ENCODE measurements at regions not wholly inside any gene's neighbourhood (a gene's known extent, or its start where the extent isn't known, plus 50 kb on each side); places are given as distances from the start of the nearest gene placed in this dataset.

DNA sequence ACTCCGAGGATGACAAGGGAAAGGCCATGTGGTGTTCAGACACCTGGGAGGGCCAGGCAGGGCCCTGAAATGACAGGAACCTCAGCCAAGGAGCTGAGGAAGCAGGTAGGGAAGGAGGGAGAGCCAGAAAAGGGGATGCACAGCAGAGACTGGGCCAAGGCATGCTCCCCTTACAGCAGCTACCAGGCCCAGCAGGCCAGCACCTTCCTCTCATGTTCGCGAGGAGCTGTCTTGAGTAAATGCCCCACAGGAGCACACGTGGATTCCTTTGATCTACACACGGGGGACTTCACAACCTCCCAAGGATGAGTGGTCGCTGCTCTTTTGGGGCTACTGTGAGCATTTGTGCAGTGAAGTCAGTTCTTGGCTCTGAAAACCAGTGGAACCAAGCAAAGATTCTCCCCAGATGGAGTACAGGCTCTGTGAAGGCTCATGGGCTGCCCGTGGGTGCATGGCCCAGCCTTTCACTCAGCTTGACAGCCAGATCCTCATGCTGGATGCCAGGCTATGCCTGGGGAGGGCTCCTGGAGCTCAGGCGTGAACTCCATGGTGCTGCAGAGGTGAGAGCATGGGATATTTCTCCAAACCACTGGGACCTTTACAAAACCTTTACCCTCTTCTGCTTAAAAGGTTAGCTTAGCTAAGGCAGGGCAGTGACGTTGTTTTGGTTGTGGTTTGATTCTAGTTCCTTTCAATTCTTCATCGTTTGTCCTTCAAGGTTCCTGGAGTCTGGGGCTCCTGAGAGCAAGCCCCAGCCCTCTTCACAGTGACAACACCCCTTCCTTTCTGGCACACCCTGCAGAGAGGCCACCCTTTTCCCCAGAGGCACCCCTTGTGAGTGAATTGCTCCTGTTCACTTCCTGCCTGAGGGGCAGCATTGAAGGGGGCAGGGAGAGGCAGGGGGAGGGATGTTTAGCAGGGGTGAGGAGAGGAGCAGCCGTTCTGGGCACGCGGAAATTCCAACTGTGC lies 74.2 kb upstream of the ZPBP start:
- no peaks in the 10 kb centered on the region; the same call in 1 of the 2 replicates for H3K27me3 Mint-ChIP-seq (ENCODE audit: low read depth)
- H3K4me3 Mint-ChIP-seq: no peak overlapping the region
- no peaks in the 10 kb centered on the region for H3K9me3 Mint-ChIP-seq
- TF ChIP-seq FOXP4 (CRISPR knock-in tag; IDR thresholded peaks at IDR 0.05): no peak
- TF ChIP-seq, protein P1, sequence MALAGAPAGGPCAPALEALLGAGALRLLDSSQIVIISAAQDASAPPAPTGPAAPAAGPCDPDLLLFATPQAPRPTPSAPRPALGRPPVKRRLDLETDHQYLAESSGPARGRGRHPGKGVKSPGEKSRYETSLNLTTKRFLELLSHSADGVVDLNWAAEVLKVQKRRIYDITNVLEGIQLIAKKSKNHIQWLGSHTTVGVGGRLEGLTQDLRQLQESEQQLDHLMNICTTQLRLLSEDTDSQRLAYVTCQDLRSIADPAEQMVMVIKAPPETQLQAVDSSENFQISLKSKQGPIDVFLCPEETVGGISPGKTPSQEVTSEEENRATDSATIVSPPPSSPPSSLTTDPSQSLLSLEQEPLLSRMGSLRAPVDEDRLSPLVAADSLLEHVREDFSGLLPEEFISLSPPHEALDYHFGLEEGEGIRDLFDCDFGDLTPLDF (CRISPR knock-in tag; IDR thresholded peaks at IDR 0.05): no peak
- no peak for TF ChIP-seq HMGA2 (CRISPR knock-in tag; IDR thresholded peaks at IDR 0.05)
- H3K27ac Mint-ChIP-seq: no peak overlapping the region
- ATAC-seq (peak; percentile 24), DNase-seq (ENCODE audit: low spot score) (no peak)
- H3K36me3 Mint-ChIP-seq: no peaks in the 10 kb centered on the region
- POLR2A ChIA-PET: no interaction called here
- CTCF ChIA-PET: interaction anchor here (0.5 kb wide), 1 partner anchor 175 kb away, joined by 3 read pairs; no protein-coding TSS in a partner anchor
- no peaks in the 10 kb centered on the region for H3K4me1 Mint-ChIP-seq

- DNase-seq (ENCODE audit: low spot score) (no peak), ATAC-seq (no peak)
- H3K9me3 Mint-ChIP-seq: no peaks in the 10 kb centered on the region
- CTCF ChIA-PET: no interaction called here
- H3K4me1 Mint-ChIP-seq: no peaks in the 10 kb centered on the region
- no peaks in the 10 kb centered on the region for H3K36me3 Mint-ChIP-seq
- POLR2A ChIA-PET: no interaction called here
- no peak overlapping the region for H3K27ac Mint-ChIP-seq
- H3K4me3 Mint-ChIP-seq: no peak overlapping the region
- H3K27me3 Mint-ChIP-seq (ENCODE audit: low read depth): no peaks in the 10 kb centered on the region; the same call in 1 of the 2 replicates
- no peak for TF ChIP-seq STAT6 (CRISPR knock-in tag; conservative IDR thresholded peaks at IDR 0.05; ENCODE audit: low read depth)
- no peak for TF ChIP-seq FOXP4 (CRISPR knock-in tag; IDR thresholded peaks at IDR 0.05)
- no peak for TF ChIP-seq E2F5 (CRISPR knock-in tag; IDR thresholded peaks at IDR 0.05)
- TF ChIP-seq ERG (CRISPR knock-in tag; IDR thresholded peaks at IDR 0.05): no peak
- no peak for TF ChIP-seq ZNF423 (CRISPR knock-in tag; IDR thresholded peaks at IDR 0.05)
- TF ChIP-seq ZBTB21 (CRISPR knock-in tag; IDR thresholded peaks at IDR 0.05; ENCODE audit: borderline replicate concordance): no peak
- no peak for TF ChIP-seq ZNF263 (CRISPR knock-in tag; IDR thresholded peaks at IDR 0.05; ENCODE audit: low read depth)
- TF ChIP-seq CREB1 (CRISPR knock-in tag; IDR thresholded peaks at IDR 0.05): no peak
- no peak for TF ChIP-seq SOX15 (CRISPR knock-in tag; IDR thresholded peaks at IDR 0.05)
- TF ChIP-seq ATF1 (CRISPR knock-in tag; IDR thresholded peaks at IDR 0.05): no peak
- TF ChIP-seq, protein P2, sequence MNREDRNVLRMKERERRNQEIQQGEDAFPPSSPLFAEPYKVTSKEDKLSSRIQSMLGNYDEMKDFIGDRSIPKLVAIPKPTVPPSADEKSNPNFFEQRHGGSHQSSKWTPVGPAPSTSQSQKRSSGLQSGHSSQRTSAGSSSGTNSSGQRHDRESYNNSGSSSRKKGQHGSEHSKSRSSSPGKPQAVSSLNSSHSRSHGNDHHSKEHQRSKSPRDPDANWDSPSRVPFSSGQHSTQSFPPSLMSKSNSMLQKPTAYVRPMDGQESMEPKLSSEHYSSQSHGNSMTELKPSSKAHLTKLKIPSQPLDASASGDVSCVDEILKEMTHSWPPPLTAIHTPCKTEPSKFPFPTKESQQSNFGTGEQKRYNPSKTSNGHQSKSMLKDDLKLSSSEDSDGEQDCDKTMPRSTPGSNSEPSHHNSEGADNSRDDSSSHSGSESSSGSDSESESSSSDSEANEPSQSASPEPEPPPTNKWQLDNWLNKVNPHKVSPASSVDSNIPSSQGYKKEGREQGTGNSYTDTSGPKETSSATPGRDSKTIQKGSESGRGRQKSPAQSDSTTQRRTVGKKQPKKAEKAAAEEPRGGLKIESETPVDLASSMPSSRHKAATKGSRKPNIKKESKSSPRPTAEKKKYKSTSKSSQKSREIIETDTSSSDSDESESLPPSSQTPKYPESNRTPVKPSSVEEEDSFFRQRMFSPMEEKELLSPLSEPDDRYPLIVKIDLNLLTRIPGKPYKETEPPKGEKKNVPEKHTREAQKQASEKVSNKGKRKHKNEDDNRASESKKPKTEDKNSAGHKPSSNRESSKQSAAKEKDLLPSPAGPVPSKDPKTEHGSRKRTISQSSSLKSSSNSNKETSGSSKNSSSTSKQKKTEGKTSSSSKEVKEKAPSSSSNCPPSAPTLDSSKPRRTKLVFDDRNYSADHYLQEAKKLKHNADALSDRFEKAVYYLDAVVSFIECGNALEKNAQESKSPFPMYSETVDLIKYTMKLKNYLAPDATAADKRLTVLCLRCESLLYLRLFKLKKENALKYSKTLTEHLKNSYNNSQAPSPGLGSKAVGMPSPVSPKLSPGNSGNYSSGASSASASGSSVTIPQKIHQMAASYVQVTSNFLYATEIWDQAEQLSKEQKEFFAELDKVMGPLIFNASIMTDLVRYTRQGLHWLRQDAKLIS (CRISPR knock-in tag; IDR thresholded peaks at IDR 0.05; ENCODE audit: borderline replicate concordance): no peak
- no peak for TF ChIP-seq GTF2I (CRISPR knock-in tag; conservative IDR thresholded peaks at IDR 0.05)
- TF ChIP-seq, protein P3, sequence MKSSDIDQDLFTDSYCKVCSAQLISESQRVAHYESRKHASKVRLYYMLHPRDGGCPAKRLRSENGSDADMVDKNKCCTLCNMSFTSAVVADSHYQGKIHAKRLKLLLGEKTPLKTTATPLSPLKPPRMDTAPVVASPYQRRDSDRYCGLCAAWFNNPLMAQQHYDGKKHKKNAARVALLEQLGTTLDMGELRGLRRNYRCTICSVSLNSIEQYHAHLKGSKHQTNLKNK (CRISPR knock-in tag; IDR thresholded peaks at IDR 0.05): no peak
- TF ChIP-seq, protein P4, sequence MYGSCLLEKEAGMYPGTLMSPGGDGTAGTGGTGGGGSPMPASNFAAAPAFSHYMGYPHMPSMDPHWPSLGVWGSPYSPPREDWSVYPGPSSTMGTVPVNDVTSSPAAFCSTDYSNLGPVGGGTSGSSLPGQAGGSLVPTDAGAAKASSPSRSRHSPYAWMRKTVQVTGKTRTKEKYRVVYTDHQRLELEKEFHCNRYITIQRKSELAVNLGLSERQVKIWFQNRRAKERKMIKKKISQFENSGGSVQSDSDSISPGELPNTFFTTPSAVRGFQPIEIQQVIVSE (CRISPR knock-in tag; IDR thresholded peaks at IDR 0.05; ENCODE audit: borderline replicate concordance): no peak
These were observed 71.6 kb upstream of the ZPBP start for GRCh38 chr7:50164559-50165170.
